ENCODE measurements at regions not wholly inside any gene's neighbourhood (a gene's known extent, or its start where the extent isn't known, plus 50 kb on each side); places are given as distances from the start of the nearest gene placed in this dataset.
"Not testable (repeated sequence)": the region's sequence is repeated elsewhere in the genome, so short reads cannot be mapped to it uniquely, and the experiment has no call there.

- DNase-seq, result not testable (repeated sequence)
These were observed 281.1 kb downstream of the PTH2R start for GRCh38 chr2:208687720-208688119.

DNA sequence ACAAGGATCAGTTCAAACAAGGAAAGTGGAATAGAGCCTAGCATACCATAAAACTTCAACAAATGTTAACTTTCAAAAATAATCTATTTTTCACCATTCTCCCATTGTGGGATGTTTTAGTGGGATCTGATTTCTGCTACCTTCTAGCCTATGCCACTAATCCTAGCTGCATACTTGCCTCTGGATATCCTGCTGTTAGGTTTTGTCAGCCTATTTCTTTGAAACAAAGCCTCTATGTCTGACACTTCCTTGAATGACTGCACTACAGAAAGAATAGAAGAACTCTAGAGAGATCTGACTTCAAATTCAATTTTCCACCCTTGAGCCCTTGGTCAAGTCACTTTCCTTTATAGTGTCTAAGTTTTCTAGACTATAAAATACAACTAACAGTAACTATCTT lies 291.5 kb downstream of the PTH2R start:
- no peak for DNase-seq

DNA sequence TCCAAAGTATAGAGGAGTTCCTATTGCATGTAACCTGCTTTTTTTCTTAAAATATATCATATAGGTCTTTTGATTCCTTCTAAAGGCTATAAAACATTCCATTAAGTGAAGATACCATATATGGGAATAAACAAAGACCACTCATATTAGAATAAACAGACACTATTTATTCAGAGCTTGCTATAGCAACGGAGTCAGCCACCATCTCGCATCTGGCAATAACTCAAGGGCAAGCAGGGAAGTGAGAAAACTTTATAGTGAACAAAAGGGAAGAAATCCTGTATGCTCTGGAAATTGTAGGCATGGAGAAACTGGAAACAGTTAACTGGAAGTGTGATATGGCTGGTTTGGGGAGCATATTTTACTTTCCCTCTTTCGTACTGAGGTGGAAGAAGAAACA lies 301.9 kb downstream of the PTH2R start:
- DNase-seq, result no peak

- DNase-seq, result no peak
These were observed 305.0 kb downstream of the PTH2R start for GRCh38 chr2:208711598-208711997.

GRCh38 chr2:208713066-208713745 lies 306.6 kb downstream of the PTH2R start:
- DNase-seq, result no peak

DNA sequence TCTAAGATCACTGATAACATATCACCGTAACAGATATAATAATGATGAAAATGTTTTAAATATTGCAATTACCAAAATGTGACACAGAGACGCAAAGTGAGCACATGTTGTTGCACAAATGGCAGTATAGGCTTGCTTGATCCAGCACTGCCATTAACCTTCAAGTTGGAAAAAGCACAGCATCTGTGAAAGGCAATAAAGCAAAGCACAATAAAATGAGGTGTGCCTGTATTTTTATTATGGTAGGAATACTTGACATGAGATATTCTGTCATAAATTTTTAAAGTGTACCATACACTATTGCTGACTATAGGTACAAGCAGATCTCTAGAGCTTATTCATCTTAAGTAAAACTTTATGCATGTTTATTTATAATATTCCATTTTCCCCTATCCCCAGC lies 312.2 kb downstream of the PTH2R start:
- DNase-seq, result no peak

- no peak for DNase-seq
These were observed 316.1 kb downstream of the PTH2R start for GRCh38 chr2:208722731-208723130.

DNA sequence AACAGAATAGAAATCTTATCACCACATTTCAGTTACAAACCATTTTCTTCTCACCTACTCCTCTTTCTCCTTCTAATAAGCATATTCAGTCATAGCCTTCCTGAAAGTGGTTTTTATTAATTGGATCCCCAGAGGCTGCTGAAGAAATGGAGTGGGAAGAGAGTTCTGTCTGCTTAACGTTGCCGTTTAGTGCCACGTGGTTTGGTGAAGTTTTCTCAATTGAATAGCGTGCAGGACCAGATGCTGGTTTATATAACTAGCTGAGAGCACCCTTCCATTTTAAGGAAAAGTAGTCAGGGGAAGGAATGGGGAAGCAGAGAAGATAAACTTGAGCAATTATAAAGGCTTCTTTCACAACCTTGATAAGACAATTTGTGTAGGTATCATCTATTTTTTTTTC lies 318.7 kb downstream of the PTH2R start:
- DNase-seq, result no peak

- no peak for DNase-seq
These were observed 319.6 kb downstream of the PTH2R start for GRCh38 chr2:208726242-208726641.

- not testable (repeated sequence) for DNase-seq
These were observed 345.2 kb downstream of the PTH2R start for GRCh38 chr2:208751663-208752415.

- no peak for DNase-seq
These were observed 350.8 kb downstream of the PTH2R start for GRCh38 chr2:208757364-208757763.

- not testable (repeated sequence) for DNase-seq
These were observed 366.5 kb downstream of the PTH2R start for GRCh38 chr2:208773074-208773473.

- no peak for DNase-seq
These were observed 374.6 kb downstream of the PTH2R start for GRCh38 chr2:208781166-208781565.

DNA sequence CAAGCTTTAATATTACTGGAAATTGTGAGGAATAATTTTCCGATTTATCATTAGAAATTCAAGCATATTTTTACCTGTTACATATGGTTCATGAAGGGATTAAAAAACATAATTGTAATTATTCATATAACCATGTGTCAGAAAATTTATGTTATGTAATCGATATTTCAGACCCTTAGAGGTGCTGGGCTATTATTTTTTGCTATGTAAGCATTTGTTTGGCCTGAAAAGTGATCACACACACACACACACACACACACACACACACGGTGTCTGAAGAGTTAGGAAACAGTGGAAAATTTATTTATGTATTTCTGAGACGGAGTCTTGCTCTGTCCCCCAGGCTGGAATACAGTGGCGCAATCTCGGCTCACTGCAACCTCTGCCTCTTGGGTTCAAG lies 375.5 kb downstream of the PTH2R start:
- DNase-seq, result no peak

DNA sequence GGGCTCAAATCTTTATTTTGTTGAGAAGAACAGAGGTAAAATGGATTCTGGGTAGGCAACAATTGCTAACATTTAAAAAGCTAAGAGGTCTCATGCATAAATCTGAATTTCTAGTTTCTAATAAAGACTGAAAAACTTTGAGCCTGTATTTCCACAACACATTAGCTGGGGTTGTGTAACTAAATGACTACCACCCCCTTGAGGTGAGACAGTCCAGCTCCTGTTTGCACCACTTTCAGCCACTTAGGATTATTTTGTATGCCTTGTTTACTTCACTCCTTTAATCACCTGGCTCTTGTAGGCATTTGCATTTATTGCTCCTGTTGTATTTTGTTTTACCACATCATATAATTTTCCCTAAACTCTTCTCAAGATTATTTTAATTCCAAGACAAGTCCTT lies 376.6 kb downstream of the PTH2R start:
- DNase-seq, result no peak

DNA sequence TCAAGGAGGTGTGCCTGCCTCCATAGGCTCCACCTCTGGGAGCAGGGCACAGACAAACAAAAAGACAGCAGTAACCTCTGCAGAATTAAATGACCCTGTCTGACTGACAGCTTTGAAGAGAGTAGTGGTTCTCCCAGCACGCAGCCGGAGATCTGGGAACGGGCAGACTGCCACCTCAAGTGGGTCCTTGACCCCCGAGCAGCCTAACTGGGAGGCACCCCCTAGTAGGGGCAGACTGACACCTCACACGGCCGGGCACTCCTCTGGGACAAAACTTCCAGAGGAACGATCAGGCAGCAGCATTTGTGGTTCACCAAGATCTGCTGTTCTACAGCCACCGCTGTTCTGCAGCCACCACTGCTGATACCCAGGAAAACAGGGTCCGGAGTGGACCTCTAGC lies 378.2 kb downstream of the PTH2R start:
- not testable (repeated sequence) for DNase-seq

GRCh38 chr2:208791257-208791656 lies 384.7 kb downstream of the PTH2R start:
- no peak for DNase-seq

GRCh38 chr2:208792766-208793165 lies 386.2 kb downstream of the PTH2R start:
- no peak for DNase-seq

DNA sequence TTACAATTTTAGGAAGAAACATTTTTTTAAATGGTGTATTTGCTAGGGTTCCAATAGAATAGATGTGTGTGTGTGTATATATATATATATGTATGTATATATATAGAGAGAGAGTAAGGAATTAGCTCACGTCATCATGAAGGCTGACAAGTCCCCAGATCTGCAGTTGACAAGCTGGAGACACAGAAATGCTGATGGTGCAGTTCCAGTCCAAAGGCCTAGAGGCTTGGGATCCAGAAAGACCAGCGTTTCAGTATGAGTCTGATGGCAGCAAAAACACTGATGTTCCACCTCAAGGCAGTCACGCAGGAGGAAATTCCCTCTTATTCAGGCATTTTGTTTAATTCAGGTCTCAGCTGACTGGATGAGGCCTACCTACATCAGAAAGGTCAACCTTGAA lies 386.8 kb downstream of the PTH2R start:
- no peak for DNase-seq

GRCh38 chr2:208794288-208794975 lies 387.8 kb downstream of the PTH2R start:
- no peak for DNase-seq

DNA sequence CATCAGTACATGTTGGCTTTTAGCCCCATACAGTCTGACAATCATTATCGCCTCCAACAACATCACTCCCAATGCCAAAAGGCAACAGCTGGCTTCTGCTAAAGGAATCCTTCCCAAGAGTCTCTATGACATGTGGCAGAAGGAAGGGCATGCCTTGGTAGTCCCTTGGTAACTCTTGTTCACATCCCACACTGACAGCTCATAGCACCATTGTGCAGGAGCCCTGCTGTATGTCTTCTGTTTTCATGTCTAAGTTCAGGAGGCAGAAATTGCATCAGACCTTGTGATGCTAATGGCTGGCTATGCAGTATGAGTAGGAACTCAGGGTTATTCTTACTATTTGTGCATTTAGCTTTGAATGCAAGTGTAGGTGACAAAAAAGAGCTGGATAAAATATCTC lies 392.1 kb downstream of the PTH2R start:
- no peak for DNase-seq

- no peak for DNase-seq
These were observed 392.8 kb downstream of the PTH2R start for GRCh38 chr2:208799397-208799796.

DNA sequence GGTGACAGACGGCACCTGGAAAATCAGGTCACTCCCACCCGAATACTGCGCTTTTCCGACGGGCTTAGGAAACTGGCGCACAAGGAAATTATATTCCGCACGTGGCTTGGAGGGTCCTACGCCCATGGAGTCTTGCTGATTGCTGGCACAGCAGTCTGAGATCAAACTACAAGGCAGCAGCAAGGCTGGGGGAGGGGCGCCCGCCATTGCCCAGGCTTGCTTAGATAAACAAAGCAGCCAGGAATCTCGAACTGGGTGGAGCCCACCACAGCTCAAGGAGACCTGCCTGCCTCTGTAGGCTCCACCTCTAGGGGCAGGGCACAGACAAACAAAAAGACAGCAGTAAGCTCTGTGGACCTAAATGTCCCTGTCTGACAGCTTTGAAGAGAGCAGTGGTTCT lies 394.3 kb downstream of the PTH2R start:
- DNase-seq, result not testable (repeated sequence)

DNA sequence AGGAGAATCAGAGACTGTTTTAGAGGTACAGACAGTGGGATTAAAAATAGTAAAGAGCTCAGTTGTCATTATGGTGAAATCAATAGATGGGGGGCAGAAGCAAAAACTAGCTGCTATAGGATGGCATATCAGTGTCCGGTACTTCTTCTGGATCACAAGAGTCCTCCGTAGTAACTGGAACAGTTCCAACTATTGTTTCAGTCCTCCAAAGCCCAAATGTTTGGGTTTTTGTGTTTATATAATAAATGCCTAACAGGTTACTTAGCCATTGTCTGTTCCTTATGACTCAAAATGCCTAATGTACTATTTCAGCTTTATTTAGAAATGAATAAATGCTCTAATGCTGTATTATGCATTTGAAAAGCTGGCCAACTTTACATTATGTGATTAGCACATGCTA lies 401.2 kb downstream of the PTH2R start:
- DNase-seq, result no peak
